Astrocyte (in vitro differentiated cells and primary cell): ENCODE measurements at regions not wholly inside any gene's neighbourhood (a gene's known extent, or its start where the extent isn't known, plus 50 kb on each side); places are given as distances from the start of the nearest gene placed in this dataset.

Experiments used
- EZH2 ChIP-seq: IDR thresholded peaks from 2 replicates; pipeline ENCODE4 v1.6.1; 2012; ENCODE audit warnings: mild to moderate bottlenecking, low read length, inconsistent platforms; ENCODE audit not compliant: insufficient read depth
- TF ChIP-seq, protein P1 (sequence below): IDR thresholded peaks from 2 replicates; pipeline ENCODE4 v1.5.1; 2011; ENCODE audit warnings: low read depth, mild to moderate bottlenecking, inconsistent platforms, low read length, moderate library complexity; ENCODE audit not compliant: insufficient read depth

DNA sequence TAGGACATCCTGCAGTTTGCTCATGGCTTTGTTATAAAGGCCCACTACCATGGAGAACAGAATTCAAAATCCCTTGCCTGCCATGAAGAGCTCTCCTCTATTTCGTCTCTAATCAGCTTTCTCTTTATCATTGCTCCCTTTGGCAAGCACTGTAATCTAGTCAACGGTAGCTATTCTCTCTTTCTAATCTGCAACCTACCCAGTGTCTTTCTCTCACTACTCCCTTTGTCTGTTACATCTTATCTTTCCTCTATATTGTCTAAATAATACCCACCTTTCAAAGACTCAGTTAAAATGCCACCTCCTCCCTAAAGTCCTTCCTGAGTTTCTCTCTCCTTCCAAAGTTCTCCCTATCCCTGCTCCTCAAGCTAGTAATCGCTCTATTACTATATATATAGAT is 108.1 kb downstream of the FZD1 start:
- TF ChIP-seq, protein P1, sequence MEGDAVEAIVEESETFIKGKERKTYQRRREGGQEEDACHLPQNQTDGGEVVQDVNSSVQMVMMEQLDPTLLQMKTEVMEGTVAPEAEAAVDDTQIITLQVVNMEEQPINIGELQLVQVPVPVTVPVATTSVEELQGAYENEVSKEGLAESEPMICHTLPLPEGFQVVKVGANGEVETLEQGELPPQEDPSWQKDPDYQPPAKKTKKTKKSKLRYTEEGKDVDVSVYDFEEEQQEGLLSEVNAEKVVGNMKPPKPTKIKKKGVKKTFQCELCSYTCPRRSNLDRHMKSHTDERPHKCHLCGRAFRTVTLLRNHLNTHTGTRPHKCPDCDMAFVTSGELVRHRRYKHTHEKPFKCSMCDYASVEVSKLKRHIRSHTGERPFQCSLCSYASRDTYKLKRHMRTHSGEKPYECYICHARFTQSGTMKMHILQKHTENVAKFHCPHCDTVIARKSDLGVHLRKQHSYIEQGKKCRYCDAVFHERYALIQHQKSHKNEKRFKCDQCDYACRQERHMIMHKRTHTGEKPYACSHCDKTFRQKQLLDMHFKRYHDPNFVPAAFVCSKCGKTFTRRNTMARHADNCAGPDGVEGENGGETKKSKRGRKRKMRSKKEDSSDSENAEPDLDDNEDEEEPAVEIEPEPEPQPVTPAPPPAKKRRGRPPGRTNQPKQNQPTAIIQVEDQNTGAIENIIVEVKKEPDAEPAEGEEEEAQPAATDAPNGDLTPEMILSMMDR, result no peak
- no peak for TF ChIP-seq EZH2
